ENCODE measurements at regions not wholly inside any gene's neighbourhood (a gene's known extent, or its start where the extent isn't known, plus 50 kb on each side); places are given as distances from the start of the nearest gene placed in this dataset.

- no peaks in the 10 kb centered on the region for H3K36me3 ChIP-seq (ENCODE audit: low read depth, missing control alignments)
- WGBS, 2 donors, result 75 to 87% methylated on average over 2 of the region's 2 CpGs
- intact Hi-C loops (cut with DNase I; ENCODE audit: low total_unique reads), result no loop called here
- no peaks in the 10 kb centered on the region for H3K27me3 ChIP-seq
- DNase-seq, result no peak
- no peak overlapping the region for H3K27ac ChIP-seq
- no peak overlapping the region for H3K4me3 ChIP-seq
- TF ChIP-seq POLR2A (IDR thresholded peaks at IDR 0.05), result no peak
- H3K9me3 ChIP-seq, result no peaks in the 10 kb centered on the region
- H3K4me1 ChIP-seq, result no peaks in the 10 kb centered on the region
Observed at GRCh38 chr18:37964885-37965571, 399.4 kb upstream of the CELF4 start.

- Histone ChIP-seq H3K4me1 (no peaks in the 10 kb centered on the region), H3K36me3 (ENCODE audit: low read depth, missing control alignments) (no peaks in the 10 kb centered on the region), H3K4me3 (no peak overlapping the region), H3K27me3 (no peaks in the 10 kb centered on the region), H3K27ac (no peak overlapping the region), H3K9me3 (no peaks in the 10 kb centered on the region)
- no peak for TF ChIP-seq CTCF (IDR thresholded peaks at IDR 0.05)
- no peak for TF ChIP-seq POLR2A (IDR thresholded peaks at IDR 0.05)
- intact Hi-C loops (cut with DNase I; ENCODE audit: low total_unique reads), result no loop called here
- DNase-seq, result no peak
- 78 to 89% methylated on average over 2 to 3 of the region's 3 CpGs for WGBS, 2 donors
Observed at GRCh38 chr18:37963837-37964236, 398.2 kb upstream of the CELF4 start.

GRCh38 chr18:37962316-37962966 lies 396.8 kb upstream of the CELF4 start:
- Histone ChIP-seq H3K9me3 (no peaks in the 10 kb centered on the region), H3K4me3 (no peak overlapping the region), H3K27me3 (no peaks in the 10 kb centered on the region), H3K36me3 (ENCODE audit: low read depth, missing control alignments) (no peaks in the 10 kb centered on the region), H3K4me1 (no peaks in the 10 kb centered on the region), H3K27ac (no peak overlapping the region)
- DNase-seq, result peak; percentile 49
- intact Hi-C loops (cut with DNase I; ENCODE audit: low total_unique reads), result no loop called here
- 57 to 70% methylated on average over 8 to 9 of the region's 9 CpGs for WGBS, 2 donors
- TF ChIP-seq CTCF (IDR thresholded peaks at IDR 0.05) (no peak), POLR2A (IDR thresholded peaks at IDR 0.05) (no peak)

- WGBS, 2 donors, result 76 to 91% methylated on average over 3 of the region's 3 CpGs
- intact Hi-C loops (cut with DNase I; ENCODE audit: low total_unique reads), result no loop called here
- no peak for TF ChIP-seq POLR2A (IDR thresholded peaks at IDR 0.05)
- no peak for TF ChIP-seq CTCF (IDR thresholded peaks at IDR 0.05)
- no peak overlapping the region for H3K27ac ChIP-seq
- no peaks in the 10 kb centered on the region for H3K27me3 ChIP-seq
- DNase-seq, result no peak
- H3K4me1 ChIP-seq, result no peaks in the 10 kb centered on the region
- no peak overlapping the region for H3K4me3 ChIP-seq
- H3K36me3 ChIP-seq (ENCODE audit: low read depth, missing control alignments), result no peaks in the 10 kb centered on the region
- H3K9me3 ChIP-seq, result no peaks in the 10 kb centered on the region
Observed at GRCh38 chr18:37958499-37958898, 392.9 kb upstream of the CELF4 start.

- no peak for DNase-seq
- Histone ChIP-seq H3K4me1 (no peaks in the 10 kb centered on the region), H3K4me3 (no peak overlapping the region), H3K9me3 (no peaks in the 10 kb centered on the region), H3K36me3 (ENCODE audit: low read depth, missing control alignments) (no peaks in the 10 kb centered on the region), H3K27ac (no peak overlapping the region), H3K27me3 (no peaks in the 10 kb centered on the region)
- WGBS, 2 donors, result 73 to 83% methylated on average over 4 of the region's 4 CpGs
- intact Hi-C loops (cut with DNase I; ENCODE audit: low total_unique reads), result no loop called here
- no peak for TF ChIP-seq CTCF (IDR thresholded peaks at IDR 0.05)
- TF ChIP-seq POLR2A (IDR thresholded peaks at IDR 0.05), result no peak
Observed at GRCh38 chr18:37956902-37957301, 391.3 kb upstream of the CELF4 start.

Data from testis (tissue), 2 donors.